ENCODE measurements at regions not wholly inside any gene's neighbourhood (a gene's known extent, or its start where the extent isn't known, plus 50 kb on each side); places are given as distances from the start of the nearest gene placed in this dataset.

DNA sequence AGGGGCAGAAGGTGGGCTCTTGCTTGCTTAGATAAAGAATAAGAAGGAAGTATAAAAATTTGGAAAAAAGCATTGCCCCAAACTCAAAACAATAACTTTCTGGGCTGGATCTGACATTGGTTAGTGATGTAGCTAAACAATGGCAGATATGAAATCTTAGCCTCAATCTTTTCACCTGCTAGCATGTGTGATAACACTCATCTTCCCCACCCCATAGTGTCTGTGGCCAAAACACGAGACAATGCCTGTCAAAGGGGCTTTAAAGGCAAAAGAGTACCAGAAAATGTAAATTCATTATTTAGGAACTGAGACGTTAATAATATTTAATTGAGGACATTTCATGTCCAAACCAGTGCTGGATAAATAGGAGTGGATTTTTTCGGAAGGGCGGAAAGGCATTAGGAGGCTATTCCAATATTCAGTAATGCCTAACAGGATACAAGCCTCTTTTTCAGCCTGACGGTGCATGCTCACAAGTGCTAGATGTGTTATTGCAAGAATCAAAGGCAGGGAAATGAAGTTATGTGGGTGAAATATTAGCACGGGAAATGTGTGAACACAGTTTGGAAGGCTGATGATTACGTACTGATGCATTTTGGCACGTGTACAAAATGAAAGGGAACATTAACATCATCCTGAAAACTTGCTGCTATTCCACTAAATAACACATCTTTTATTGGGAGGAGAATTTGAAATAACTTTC is 395.7 kb downstream of the GALR1 start:
- TF ChIP-seq, protein P1, sequence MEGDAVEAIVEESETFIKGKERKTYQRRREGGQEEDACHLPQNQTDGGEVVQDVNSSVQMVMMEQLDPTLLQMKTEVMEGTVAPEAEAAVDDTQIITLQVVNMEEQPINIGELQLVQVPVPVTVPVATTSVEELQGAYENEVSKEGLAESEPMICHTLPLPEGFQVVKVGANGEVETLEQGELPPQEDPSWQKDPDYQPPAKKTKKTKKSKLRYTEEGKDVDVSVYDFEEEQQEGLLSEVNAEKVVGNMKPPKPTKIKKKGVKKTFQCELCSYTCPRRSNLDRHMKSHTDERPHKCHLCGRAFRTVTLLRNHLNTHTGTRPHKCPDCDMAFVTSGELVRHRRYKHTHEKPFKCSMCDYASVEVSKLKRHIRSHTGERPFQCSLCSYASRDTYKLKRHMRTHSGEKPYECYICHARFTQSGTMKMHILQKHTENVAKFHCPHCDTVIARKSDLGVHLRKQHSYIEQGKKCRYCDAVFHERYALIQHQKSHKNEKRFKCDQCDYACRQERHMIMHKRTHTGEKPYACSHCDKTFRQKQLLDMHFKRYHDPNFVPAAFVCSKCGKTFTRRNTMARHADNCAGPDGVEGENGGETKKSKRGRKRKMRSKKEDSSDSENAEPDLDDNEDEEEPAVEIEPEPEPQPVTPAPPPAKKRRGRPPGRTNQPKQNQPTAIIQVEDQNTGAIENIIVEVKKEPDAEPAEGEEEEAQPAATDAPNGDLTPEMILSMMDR (conservative IDR thresholded peaks at IDR 0.05; ENCODE audit: low read depth, low read length): no peak
- TF ChIP-seq EZH2 (IDR thresholded peaks at IDR 0.05; ENCODE audit: borderline replicate concordance, low read depth, low read length, poor library complexity, severe bottlenecking): no peak
